ENCODE measurements at regions not wholly inside any gene's neighbourhood (a gene's known extent, or its start where the extent isn't known, plus 50 kb on each side); places are given as distances from the start of the nearest gene placed in this dataset.

DNA sequence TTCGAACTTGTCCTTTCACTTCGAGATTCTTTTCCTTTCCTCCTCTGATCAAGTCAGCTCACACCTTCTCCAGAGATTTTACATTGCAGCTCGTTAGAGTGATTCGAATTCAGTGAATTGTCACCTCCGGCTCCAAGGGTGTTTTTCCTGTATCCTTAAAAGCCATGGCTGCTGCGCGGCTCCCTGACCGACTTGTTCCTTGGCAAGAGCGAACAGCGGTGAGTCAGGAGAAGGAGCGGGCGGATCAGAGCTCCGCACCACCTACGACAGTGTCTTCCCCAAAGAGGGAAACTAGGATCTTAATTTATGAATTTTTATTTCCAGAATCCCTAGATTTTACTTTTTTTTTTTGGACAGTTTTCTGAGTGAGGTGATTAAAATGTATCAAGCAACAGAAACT lies 204.4 kb upstream of the ADGRL2 start:
- TF ChIP-seq, protein P1, sequence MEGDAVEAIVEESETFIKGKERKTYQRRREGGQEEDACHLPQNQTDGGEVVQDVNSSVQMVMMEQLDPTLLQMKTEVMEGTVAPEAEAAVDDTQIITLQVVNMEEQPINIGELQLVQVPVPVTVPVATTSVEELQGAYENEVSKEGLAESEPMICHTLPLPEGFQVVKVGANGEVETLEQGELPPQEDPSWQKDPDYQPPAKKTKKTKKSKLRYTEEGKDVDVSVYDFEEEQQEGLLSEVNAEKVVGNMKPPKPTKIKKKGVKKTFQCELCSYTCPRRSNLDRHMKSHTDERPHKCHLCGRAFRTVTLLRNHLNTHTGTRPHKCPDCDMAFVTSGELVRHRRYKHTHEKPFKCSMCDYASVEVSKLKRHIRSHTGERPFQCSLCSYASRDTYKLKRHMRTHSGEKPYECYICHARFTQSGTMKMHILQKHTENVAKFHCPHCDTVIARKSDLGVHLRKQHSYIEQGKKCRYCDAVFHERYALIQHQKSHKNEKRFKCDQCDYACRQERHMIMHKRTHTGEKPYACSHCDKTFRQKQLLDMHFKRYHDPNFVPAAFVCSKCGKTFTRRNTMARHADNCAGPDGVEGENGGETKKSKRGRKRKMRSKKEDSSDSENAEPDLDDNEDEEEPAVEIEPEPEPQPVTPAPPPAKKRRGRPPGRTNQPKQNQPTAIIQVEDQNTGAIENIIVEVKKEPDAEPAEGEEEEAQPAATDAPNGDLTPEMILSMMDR (conservative IDR thresholded peaks at IDR 0.05; ENCODE audit: low read depth, low read length): no peak
- no peak for TF ChIP-seq EZH2 (IDR thresholded peaks at IDR 0.05; ENCODE audit: borderline replicate concordance, low read depth, low read length, poor library complexity, severe bottlenecking)

All from A673 (cell line).